Osteoblast (primary cell): ENCODE measurements at regions not wholly inside any gene's neighbourhood (a gene's known extent, or its start where the extent isn't known, plus 50 kb on each side); places are given as distances from the start of the nearest gene placed in this dataset.

ENCODE experiments used
- DNase-seq: peaks from one replicate; pipeline ENCODE4 v3.0.0; 2011; ENCODE audit warnings: low spot score, mixed read lengths; ENCODE audit not compliant: insufficient read length; ENCODE audit errors: missing footprints
- H2AFZ ChIP-seq: 2 replicates; pipeline ENCODE4 v1.6.0; 2011; ENCODE audit warnings: mild to moderate bottlenecking, low read length
- H3K27ac ChIP-seq: 2 replicates; pipeline ENCODE4 v1.5.1; 2011; ENCODE audit warnings: mild to moderate bottlenecking, low read depth, low read length, moderate library complexity
- H3K27me3 ChIP-seq: 2 replicates; pipeline ENCODE4 v1.6.0; 2012; ENCODE audit warnings: mild to moderate bottlenecking, control low read depth, inconsistent platforms, low read length, moderate library complexity; ENCODE audit not compliant: insufficient read depth
- H3K36me3 ChIP-seq: 2 replicates; pipeline ENCODE4 v1.5.1; 2011; ENCODE audit warnings: mild to moderate bottlenecking, low read length, control low read depth, moderate library complexity; ENCODE audit not compliant: insufficient read depth
- H3K4me1 ChIP-seq: 2 replicates; pipeline ENCODE4 v1.5.1; 2011; ENCODE audit warnings: mild to moderate bottlenecking, low read length, control low read depth, moderate library complexity; ENCODE audit not compliant: insufficient read depth
- H3K4me2 ChIP-seq: 2 replicates; pipeline ENCODE4 v1.6.0; 2011; ENCODE audit warnings: mild to moderate bottlenecking, low read length; ENCODE audit not compliant: insufficient read depth
- H3K4me3 ChIP-seq: fragments of 200-600 bp; sonication (generic); 3 replicates; pipeline ENCODE4 v1.5.1; 2012; ENCODE audit warnings: mild to moderate bottlenecking, low read length, inconsistent platforms; ENCODE audit not compliant: insufficient read depth
- H3K79me2 ChIP-seq: 2 replicates; pipeline ENCODE4 v1.6.0; 2012; ENCODE audit warnings: mild to moderate bottlenecking, low read length, control low read depth, inconsistent platforms; ENCODE audit not compliant: insufficient read depth
- H3K9me3 ChIP-seq: 2 replicates; pipeline ENCODE4 v1.5.1; 2011; ENCODE audit warnings: low read depth, low read length, control low read depth
- H4K20me1 ChIP-seq: 2 replicates; pipeline ENCODE4 v1.6.0; 2012; ENCODE audit warnings: mild to moderate bottlenecking, low read length, control low read depth; ENCODE audit not compliant: insufficient read depth
- TF ChIP-seq, protein P1 (sequence below): IDR thresholded peaks from 2 replicates; pipeline ENCODE4 v1.5.1; 2011; ENCODE audit warnings: mild to moderate bottlenecking, low read depth, low read length, moderate library complexity; ENCODE audit errors: extremely low read depth

DNA sequence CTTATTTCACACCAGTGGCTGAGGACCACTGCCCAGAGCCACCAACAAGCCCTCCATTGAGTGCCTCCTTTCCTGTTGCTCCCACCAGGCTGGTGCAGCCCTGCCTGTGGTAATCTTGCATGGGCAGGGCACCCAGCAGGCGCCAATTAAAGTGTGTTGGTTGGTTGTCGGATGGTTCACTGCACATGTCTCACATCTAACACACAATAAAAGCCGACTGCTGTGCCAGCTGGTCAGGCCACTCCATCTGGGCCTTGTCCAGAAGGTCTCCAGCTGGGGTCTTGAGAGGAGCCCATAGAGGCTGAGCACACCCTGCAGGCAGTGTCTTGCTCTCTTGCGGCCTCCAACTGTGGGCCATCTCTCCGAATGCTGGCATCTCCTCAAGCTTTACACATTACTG is 494.8 kb upstream of the KLHL29 start:
- H2AFZ ChIP-seq, result no peak overlapping the region

DNA sequence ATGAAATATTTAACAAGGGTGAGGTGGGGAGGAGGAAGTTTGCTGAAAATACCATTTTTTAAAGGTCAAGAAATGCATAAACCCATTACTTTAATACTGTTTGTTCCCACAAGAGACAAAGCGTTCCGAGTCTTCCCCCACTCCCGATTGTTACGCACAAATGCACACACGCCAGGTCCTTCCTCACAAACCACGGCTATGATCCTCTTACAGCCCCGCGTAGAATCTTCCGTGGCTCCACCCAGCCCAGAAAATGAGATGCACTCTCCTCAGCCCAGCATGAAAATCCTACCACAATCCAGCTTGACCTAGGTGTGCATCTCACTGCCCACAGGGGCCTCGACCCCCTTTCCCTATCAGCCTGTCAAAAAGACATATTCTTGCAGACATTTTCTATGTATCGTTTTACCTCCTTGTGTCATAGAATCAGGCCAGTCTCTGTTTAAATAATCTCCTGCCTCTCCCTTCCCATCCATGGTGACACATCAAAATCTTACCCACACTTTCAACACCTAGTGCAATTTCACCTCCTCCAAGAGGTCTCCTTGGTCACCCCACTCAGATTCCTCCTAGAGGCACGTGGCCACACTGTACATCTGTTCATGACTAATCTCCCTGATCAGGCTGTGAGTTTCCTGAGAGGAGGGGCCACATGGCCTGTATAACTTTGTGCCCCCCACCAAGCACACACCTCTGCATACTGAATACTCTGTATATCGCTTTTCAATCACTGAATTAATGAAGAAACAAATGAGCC is 491.0 kb upstream of the KLHL29 start:
- Histone ChIP-seq H3K9me3 (no peaks in the 10 kb centered on the region), H3K79me2 (no peaks in the 10 kb centered on the region), H2AFZ (no peak overlapping the region), H3K4me2 (no peak overlapping the region), H3K4me1 (no peaks in the 10 kb centered on the region), H3K4me3 (no peak overlapping the region), H3K36me3 (no peaks in the 10 kb centered on the region), H3K27me3 (no peaks in the 10 kb centered on the region), H3K27ac (no peak overlapping the region), H4K20me1 (no peaks in the 10 kb centered on the region)
- no peak for DNase-seq
- TF ChIP-seq, protein P1, sequence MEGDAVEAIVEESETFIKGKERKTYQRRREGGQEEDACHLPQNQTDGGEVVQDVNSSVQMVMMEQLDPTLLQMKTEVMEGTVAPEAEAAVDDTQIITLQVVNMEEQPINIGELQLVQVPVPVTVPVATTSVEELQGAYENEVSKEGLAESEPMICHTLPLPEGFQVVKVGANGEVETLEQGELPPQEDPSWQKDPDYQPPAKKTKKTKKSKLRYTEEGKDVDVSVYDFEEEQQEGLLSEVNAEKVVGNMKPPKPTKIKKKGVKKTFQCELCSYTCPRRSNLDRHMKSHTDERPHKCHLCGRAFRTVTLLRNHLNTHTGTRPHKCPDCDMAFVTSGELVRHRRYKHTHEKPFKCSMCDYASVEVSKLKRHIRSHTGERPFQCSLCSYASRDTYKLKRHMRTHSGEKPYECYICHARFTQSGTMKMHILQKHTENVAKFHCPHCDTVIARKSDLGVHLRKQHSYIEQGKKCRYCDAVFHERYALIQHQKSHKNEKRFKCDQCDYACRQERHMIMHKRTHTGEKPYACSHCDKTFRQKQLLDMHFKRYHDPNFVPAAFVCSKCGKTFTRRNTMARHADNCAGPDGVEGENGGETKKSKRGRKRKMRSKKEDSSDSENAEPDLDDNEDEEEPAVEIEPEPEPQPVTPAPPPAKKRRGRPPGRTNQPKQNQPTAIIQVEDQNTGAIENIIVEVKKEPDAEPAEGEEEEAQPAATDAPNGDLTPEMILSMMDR, result no peak

More for the DNA sequence above, 494.8 kb upstream of the KLHL29 start:
- Histone ChIP-seq H3K27ac (no peak overlapping the region), H3K4me3 (no peak overlapping the region), H3K27me3 (no peaks in the 10 kb centered on the region), H3K9me3 (no peaks in the 10 kb centered on the region), H3K4me1 (no peaks in the 10 kb centered on the region), H3K79me2 (no peaks in the 10 kb centered on the region), H3K36me3 (no peaks in the 10 kb centered on the region), H3K4me2 (no peak overlapping the region), H4K20me1 (no peaks in the 10 kb centered on the region)
- no peak for DNase-seq
- TF ChIP-seq, protein P1, result no peak

DNA sequence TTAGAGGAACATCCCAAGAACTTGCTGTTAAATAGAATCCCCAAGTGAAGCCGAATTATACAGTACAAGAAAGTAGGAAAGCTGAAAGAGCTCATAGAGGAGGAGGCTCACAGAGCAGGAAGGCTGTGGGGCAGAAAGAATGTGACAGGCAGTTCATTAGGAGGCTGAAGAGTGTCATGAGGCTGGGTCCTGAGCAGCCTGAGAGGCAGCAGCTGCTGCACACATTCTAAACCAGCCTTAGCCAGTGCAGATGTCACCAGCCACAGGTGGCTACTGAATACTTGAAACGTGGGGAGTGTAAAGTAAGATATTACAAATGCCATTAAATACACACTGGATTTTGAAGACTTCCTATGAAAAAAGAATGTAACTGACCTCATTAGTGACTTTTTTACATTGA is 490.2 kb upstream of the KLHL29 start:
- TF ChIP-seq, protein P1, result no peak
- Histone ChIP-seq H3K36me3 (no peaks in the 10 kb centered on the region), H3K79me2 (no peaks in the 10 kb centered on the region), H3K4me3 (no peak overlapping the region), H3K4me1 (no peaks in the 10 kb centered on the region), H3K9me3 (no peaks in the 10 kb centered on the region), H4K20me1 (no peaks in the 10 kb centered on the region), H3K27me3 (no peaks in the 10 kb centered on the region), H3K4me2 (no peak overlapping the region), H3K27ac (no peak overlapping the region), H2AFZ (no peak overlapping the region)
- no peak for DNase-seq

DNA sequence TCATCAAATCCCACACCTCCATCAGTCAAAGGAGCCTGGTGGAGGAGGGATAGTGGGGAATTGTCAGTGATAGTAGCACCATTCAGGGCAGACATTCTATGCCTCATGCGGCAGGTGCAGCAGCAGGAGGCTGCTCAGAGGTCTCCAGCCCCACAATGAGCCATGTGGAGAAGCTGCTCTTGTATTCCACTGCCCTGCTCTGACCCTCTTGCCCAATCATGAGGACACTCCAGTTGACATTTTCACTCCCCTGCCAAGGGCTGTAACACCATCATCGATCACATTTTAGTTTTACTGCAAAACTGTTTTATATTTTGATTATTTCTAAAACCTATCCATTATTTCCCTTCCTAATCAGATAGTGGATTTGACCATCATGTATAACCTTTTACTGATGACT is 487.6 kb upstream of the KLHL29 start:
- Histone ChIP-seq H3K4me1 (no peaks in the 10 kb centered on the region), H3K36me3 (no peaks in the 10 kb centered on the region), H3K79me2 (no peaks in the 10 kb centered on the region), H3K27me3 (no peaks in the 10 kb centered on the region), H3K4me2 (no peak overlapping the region), H3K9me3 (no peaks in the 10 kb centered on the region), H2AFZ (no peak overlapping the region), H3K4me3 (no peak overlapping the region), H3K27ac (no peak overlapping the region), H4K20me1 (no peaks in the 10 kb centered on the region)
- TF ChIP-seq, protein P1, result no peak
- DNase-seq, result no peak
